ENCODE measurements at regions not wholly inside any gene's neighbourhood (a gene's known extent, or its start where the extent isn't known, plus 50 kb on each side); places are given as distances from the start of the nearest gene placed in this dataset.
"Not testable (repeated sequence)": the region's sequence is repeated elsewhere in the genome, so short reads cannot be mapped to it uniquely, and the experiment has no call there.

GRCh38 chr3:70615286-70615685 is 302.8 kb upstream of the MDFIC2 start:
- no peak for DNase-seq (ENCODE audit: low read depth)
- TF ChIP-seq CTCF (conservative IDR thresholded peaks at IDR 0.05; ENCODE audit: low read depth, low read length) = no peak
- H3K4me3 ChIP-seq (ENCODE audit: low read length) = no peak overlapping the region

- H3K4me3 ChIP-seq (ENCODE audit: low read length) = no peak overlapping the region
- DNase-seq (ENCODE audit: low read depth) = no peak
- no peak for TF ChIP-seq CTCF (conservative IDR thresholded peaks at IDR 0.05; ENCODE audit: low read depth, low read length)
These were observed 301.7 kb upstream of the MDFIC2 start for GRCh38 chr3:70614111-70614510.

- TF ChIP-seq CTCF (conservative IDR thresholded peaks at IDR 0.05; ENCODE audit: low read depth, low read length) = no peak
- no peak for DNase-seq (ENCODE audit: low read depth)
- H3K4me3 ChIP-seq (ENCODE audit: low read length) = no peak overlapping the region
These were observed 300.5 kb upstream of the MDFIC2 start for GRCh38 chr3:70612920-70613319.

- not testable (repeated sequence) for H3K4me3 ChIP-seq (ENCODE audit: low read length)
These were observed 299.3 kb upstream of the MDFIC2 start for GRCh38 chr3:70611667-70612277.

GRCh38 chr3:70608434-70608833 is 296.0 kb upstream of the MDFIC2 start:
- no peak for TF ChIP-seq CTCF (conservative IDR thresholded peaks at IDR 0.05; ENCODE audit: low read depth, low read length)
- no peak overlapping the region for H3K4me3 ChIP-seq (ENCODE audit: low read length)
- DNase-seq (ENCODE audit: low read depth) = no peak

More at GRCh38 chr3:70611667-70612277, 299.3 kb upstream of the MDFIC2 start:
- not testable (repeated sequence) for DNase-seq (ENCODE audit: low read depth)

- no peak for TF ChIP-seq CTCF (conservative IDR thresholded peaks at IDR 0.05; ENCODE audit: low read depth, low read length)
- DNase-seq (ENCODE audit: low read depth) = no peak
These were observed 295.0 kb upstream of the MDFIC2 start for GRCh38 chr3:70607469-70607868.

GRCh38 chr3:70606018-70606417 is 293.6 kb upstream of the MDFIC2 start:
- no peak overlapping the region for H3K4me3 ChIP-seq (ENCODE audit: low read length)
- DNase-seq (ENCODE audit: low read depth) = no peak
- TF ChIP-seq CTCF (conservative IDR thresholded peaks at IDR 0.05; ENCODE audit: low read depth, low read length) = no peak

More at GRCh38 chr3:70607469-70607868, 295.0 kb upstream of the MDFIC2 start:
- H3K4me3 ChIP-seq (ENCODE audit: low read length) = no peak overlapping the region
